Neural cell (in vitro differentiated cells): ENCODE measurements at regions not wholly inside any gene's neighbourhood (a gene's known extent, or its start where the extent isn't known, plus 50 kb on each side); places are given as distances from the start of the nearest gene placed in this dataset.

ENCODE experiments used
- H2AFZ ChIP-seq: fragments of 200-600, 300-800 bp; sonication (generic), shearing (Covaris generic); 2 replicates; pipeline ENCODE4 v1.6.0; 2014; ENCODE audit warnings: low read depth, mild to moderate bottlenecking, antibody characterized with exemption, low read length, moderate library complexity
- H3F3A ChIP-seq: fragments of 200-600 bp; shearing (Covaris generic); 2 replicates; pipeline ENCODE4 v1.6.1; 2016; ENCODE audit warnings: mild to moderate bottlenecking, moderate library complexity, mixed read lengths, antibody characterized with exemption, low read length; ENCODE audit not compliant: insufficient read depth, poor library complexity, severe bottlenecking
- H3K27ac ChIP-seq: fragments of 200-600, 300-800 bp; sonication (generic), shearing (Covaris generic); 2 replicates; pipeline ENCODE4 v1.5.1; 2014; ENCODE audit warnings: mild to moderate bottlenecking, low read length, moderate library complexity
- H3K27me3 ChIP-seq: fragments of 300-800, 200-600 bp; sonication (generic), shearing (Covaris generic); 2 replicates; pipeline ENCODE4 v1.6.0; 2014; ENCODE audit warnings: mild to moderate bottlenecking, low read depth, low read length, moderate library complexity; ENCODE audit not compliant: insufficient read depth
- H3K36me3 ChIP-seq: fragments of 300-800, 200-600 bp; sonication (generic), shearing (Covaris generic); 2 replicates; pipeline ENCODE4 v1.5.1; 2014; ENCODE audit warnings: mild to moderate bottlenecking, antibody characterized with exemption, low read length, moderate library complexity; ENCODE audit not compliant: insufficient read depth
- H3K4me2 ChIP-seq: fragments of 300-800, 200-600 bp; sonication (generic), shearing (Covaris generic); 2 replicates; pipeline ENCODE4 v1.6.0; 2014; ENCODE audit warnings: mild to moderate bottlenecking, low read length
- H3K4me3 ChIP-seq: fragments of 300-800, 200-600 bp; sonication (generic), shearing (Covaris generic); 2 replicates; pipeline ENCODE4 v1.5.1; 2014; ENCODE audit warnings: mild to moderate bottlenecking, low read length, moderate library complexity
- H3K79me2 ChIP-seq: fragments of 200-600 bp; shearing (Covaris generic); replicated peaks from 2 replicates; pipeline ENCODE4 v1.6.0; 2014; ENCODE audit warnings: mild to moderate bottlenecking, low read length, moderate library complexity; ENCODE audit not compliant: insufficient read depth
- H3K9ac ChIP-seq: fragments of 300-800, 200-600 bp; sonication (generic), shearing (Covaris generic); 2 replicates; pipeline ENCODE4 v1.6.1; 2016; ENCODE audit warnings: mild to moderate bottlenecking, low read length, mixed read lengths
- H3K9me2 ChIP-seq: fragments of 200-600 bp; shearing (Covaris generic); 2 replicates; pipeline ENCODE4 v1.6.1; 2016; ENCODE audit warnings: mild to moderate bottlenecking, low read length, mixed read lengths; ENCODE audit not compliant: insufficient read depth
- H3K9me3 ChIP-seq: fragments of 200-600, 300-800 bp; sonication (generic), shearing (Covaris generic); 2 replicates; pipeline ENCODE4 v1.6.1; 2016; ENCODE audit warnings: mild to moderate bottlenecking, mixed run types, low read length, moderate library complexity, mixed read lengths
- H4K20me1 ChIP-seq: fragments of 200-600 bp; shearing (Covaris generic); 2 replicates; pipeline ENCODE4 v1.6.1; 2016; ENCODE audit warnings: mild to moderate bottlenecking, mixed run types; ENCODE audit not compliant: insufficient read depth
- CTCF ChIP-seq: fragments of 450-650 bp; IDR thresholded peaks from 2 replicates; pipeline ENCODE4 v1.5.1; 2014; ENCODE audit warnings: antibody characterized with exemption, mild to moderate bottlenecking, moderate library complexity; ENCODE audit not compliant: poor library complexity, severe bottlenecking
- EP300 ChIP-seq: fragments of 450-650 bp; conservative IDR thresholded peaks from 2 replicates; pipeline ENCODE4 v1.6.1; 2014; ENCODE audit warnings: antibody characterized with exemption, mild to moderate bottlenecking, moderate library complexity; ENCODE audit not compliant: poor library complexity, severe bottlenecking
- EZH2 ChIP-seq: fragments of 200-600, 300-800 bp; shearing (Covaris generic), sonication (generic); IDR thresholded peaks from 2 replicates; pipeline ENCODE4 v1.6.1; 2014; ENCODE audit warnings: antibody characterized with exemption, low read length, borderline replicate concordance, mild to moderate bottlenecking; ENCODE audit not compliant: insufficient read depth, poor library complexity, severe bottlenecking
- MXI1 ChIP-seq: fragments of 450-650 bp; conservative IDR thresholded peaks from 2 replicates; pipeline ENCODE4 v1.6.1; 2014; ENCODE audit warnings: antibody characterized with exemption, mild to moderate bottlenecking; ENCODE audit not compliant: poor library complexity, severe bottlenecking
- POLR2AphosphoS5 ChIP-seq: IDR thresholded peaks from 2 replicates; pipeline ENCODE4 v1.6.1; 2012
- RAD21 ChIP-seq: fragments of 450-650 bp; conservative IDR thresholded peaks from 2 replicates; pipeline ENCODE4 v1.6.1; 2014; ENCODE audit warnings: antibody characterized with exemption, mild to moderate bottlenecking, moderate library complexity
- REST ChIP-seq: IDR thresholded peaks from 2 replicates; pipeline ENCODE4 v1.6.1; 2012; ENCODE audit warnings: borderline replicate concordance
- SMC3 ChIP-seq: fragments of 450-650 bp; conservative IDR thresholded peaks from 2 replicates; pipeline ENCODE4 v1.6.1; 2014; ENCODE audit warnings: antibody characterized with exemption, mild to moderate bottlenecking, moderate library complexity; ENCODE audit not compliant: poor library complexity
- TAF1 ChIP-seq: IDR thresholded peaks from 2 replicates; pipeline ENCODE4 v1.6.1; 2012; ENCODE audit warnings: low read depth

DNA sequence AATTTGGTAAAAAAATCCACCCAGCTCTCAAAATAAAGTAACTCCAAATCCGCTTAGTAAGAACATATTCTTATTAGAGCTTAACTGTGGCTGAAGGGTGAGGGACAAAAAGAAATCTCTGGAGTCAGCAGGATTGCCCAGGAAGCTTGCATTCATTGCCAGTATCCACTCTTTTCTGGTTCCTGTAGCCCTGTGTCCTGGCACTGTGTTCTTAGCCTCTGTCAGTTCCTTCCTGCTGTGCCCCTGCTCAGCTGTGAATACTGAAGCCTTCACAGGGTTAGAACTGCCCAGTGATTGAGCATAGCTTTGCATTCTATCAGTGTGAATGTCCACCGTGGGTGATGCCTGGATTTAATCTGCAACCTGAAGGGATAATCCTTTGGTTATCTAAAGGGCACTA, 266.9 kb upstream of the PELI2 start:
- Histone ChIP-seq H3K36me3 (no peaks in the 10 kb centered on the region), H3K4me2 (no peak overlapping the region)

GRCh38 chr14:55851961-55852360, 266.2 kb upstream of the PELI2 start:
- no peaks in the 10 kb centered on the region for H3K9me3 ChIP-seq
- no peak overlapping the region for H2AFZ ChIP-seq
- no peak overlapping the region for H3K27ac ChIP-seq
- H3K79me2 ChIP-seq: no peaks in the 10 kb centered on the region
- H3K4me3 ChIP-seq: no peak overlapping the region
- H3K36me3 ChIP-seq: no peaks in the 10 kb centered on the region
- H3K9me2 ChIP-seq: no peaks in the 10 kb centered on the region
- TF ChIP-seq MXI1 (no peak), REST (no peak), EP300 (no peak), CTCF (no peak), EZH2 (no peak), RAD21 (no peak), POLR2AphosphoS5 (no peak), SMC3 (no peak), TAF1 (no peak)
- no peaks in the 10 kb centered on the region for H3F3A ChIP-seq
- no peak overlapping the region for H3K9ac ChIP-seq
- H4K20me1 ChIP-seq: no peaks in the 10 kb centered on the region
- no peak overlapping the region for H3K4me2 ChIP-seq
- no peaks in the 10 kb centered on the region for H3K27me3 ChIP-seq

More for the DNA sequence above, 266.9 kb upstream of the PELI2 start:
- Histone ChIP-seq H4K20me1 (no peaks in the 10 kb centered on the region), H3K79me2 (no peaks in the 10 kb centered on the region), H2AFZ (no peak overlapping the region), H3K9me3 (no peaks in the 10 kb centered on the region), H3K9me2 (no peaks in the 10 kb centered on the region), H3F3A (no peaks in the 10 kb centered on the region), H3K9ac (no peak overlapping the region), H3K27ac (no peak overlapping the region), H3K27me3 (no peaks in the 10 kb centered on the region), H3K4me3 (no peak overlapping the region)
- no peak for TF ChIP-seq TAF1

GRCh38 chr14:55855751-55856150, 262.5 kb upstream of the PELI2 start:
- no peaks in the 10 kb centered on the region for H3K9me3 ChIP-seq

More at GRCh38 chr14:55855751-55856150, 262.5 kb upstream of the PELI2 start:
- Histone ChIP-seq H3K9ac (no peak overlapping the region), H3K9me2 (no peaks in the 10 kb centered on the region), H3K27ac (no peak overlapping the region), H3K36me3 (no peaks in the 10 kb centered on the region), H3K27me3 (no peaks in the 10 kb centered on the region), H4K20me1 (no peaks in the 10 kb centered on the region), H2AFZ (no peak overlapping the region), H3K4me3 (no peak overlapping the region), H3K79me2 (no peaks in the 10 kb centered on the region), H3F3A (no peaks in the 10 kb centered on the region), H3K4me2 (no peak overlapping the region)
- TF ChIP-seq CTCF (no peak), MXI1 (no peak), REST (no peak), RAD21 (no peak), SMC3 (no peak), TAF1 (no peak), POLR2AphosphoS5 (no peak), EP300 (no peak), EZH2 (no peak)
